GM18868 (cell line): ENCODE measurements at regions not wholly inside any gene's neighbourhood (a gene's known extent, or its start where the extent isn't known, plus 50 kb on each side); places are given as distances from the start of the nearest gene placed in this dataset.

ENCODE experiments used
- ATAC-seq: cut with Tn5 transposase; IDR thresholded peaks from one replicate; pipeline ENCODE4 v1.9.1; 2021; ENCODE audit warnings: mild to moderate bottlenecking, moderate library complexity; ENCODE audit not compliant: unreplicated experiment

- ATAC-seq, result no peak
These were observed 53.6 kb upstream of the EPCAM start for GRCh38 chr2:47315475-47315874.

DNA sequence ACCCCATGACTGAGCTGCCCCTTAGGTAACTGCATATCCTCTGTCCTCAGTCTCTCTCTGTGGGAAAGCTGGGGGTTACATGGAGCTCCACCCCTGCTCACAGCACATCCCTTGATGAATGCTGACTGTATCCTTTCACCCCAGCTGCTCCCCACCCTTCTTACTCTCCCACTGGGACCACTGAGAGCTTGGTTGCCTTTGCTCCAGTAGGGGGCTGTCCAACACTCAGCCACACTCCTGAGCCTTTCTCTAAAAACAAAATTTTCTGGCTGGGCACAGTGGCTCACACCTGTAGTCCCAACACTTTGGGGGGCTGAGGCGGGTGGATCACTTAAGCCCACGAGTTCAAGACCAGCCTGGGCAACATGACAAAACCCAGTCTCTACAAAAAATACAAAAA is 55.4 kb upstream of the EPCAM start:
- no peak for ATAC-seq

GRCh38 chr2:47313141-47313691 is 55.9 kb upstream of the EPCAM start:
- no peak for ATAC-seq

- no peak for ATAC-seq
These were observed 56.6 kb upstream of the EPCAM start for GRCh38 chr2:47312491-47312850.

GRCh38 chr2:47311764-47312490 is 57.2 kb upstream of the EPCAM start:
- ATAC-seq, result no peak

- peak; percentile 15 for ATAC-seq
These were observed 58.1 kb upstream of the EPCAM start for GRCh38 chr2:47310801-47311560.

- peak; percentile 84 for ATAC-seq
These were observed 58.9 kb upstream of the EPCAM start for GRCh38 chr2:47309952-47310800.

DNA sequence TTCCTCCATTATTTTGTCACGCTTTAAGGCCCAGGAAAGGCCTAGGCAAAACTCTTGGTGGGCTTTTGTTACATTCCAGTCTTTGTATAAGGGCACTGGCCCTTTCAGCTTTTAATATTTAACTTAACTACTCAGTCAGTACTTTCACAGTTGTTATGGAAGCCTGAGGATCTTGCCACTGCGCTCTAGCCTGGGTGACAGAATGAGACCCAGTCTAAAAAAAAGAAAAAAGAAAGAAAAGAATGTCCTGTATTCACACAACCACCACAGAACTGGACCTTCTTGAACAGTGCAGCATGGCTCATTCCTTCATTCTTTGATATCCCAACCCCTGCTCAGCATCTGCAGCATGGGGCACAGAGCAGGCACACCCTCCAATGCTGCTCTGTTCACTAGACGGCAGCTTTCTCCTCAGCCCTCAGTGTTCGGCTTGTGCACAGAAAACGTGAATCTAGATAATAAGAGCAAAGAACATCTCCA is 59.6 kb upstream of the EPCAM start:
- no peak for ATAC-seq

GRCh38 chr2:47307066-47307465 is 62.0 kb upstream of the EPCAM start:
- ATAC-seq, result no peak

DNA sequence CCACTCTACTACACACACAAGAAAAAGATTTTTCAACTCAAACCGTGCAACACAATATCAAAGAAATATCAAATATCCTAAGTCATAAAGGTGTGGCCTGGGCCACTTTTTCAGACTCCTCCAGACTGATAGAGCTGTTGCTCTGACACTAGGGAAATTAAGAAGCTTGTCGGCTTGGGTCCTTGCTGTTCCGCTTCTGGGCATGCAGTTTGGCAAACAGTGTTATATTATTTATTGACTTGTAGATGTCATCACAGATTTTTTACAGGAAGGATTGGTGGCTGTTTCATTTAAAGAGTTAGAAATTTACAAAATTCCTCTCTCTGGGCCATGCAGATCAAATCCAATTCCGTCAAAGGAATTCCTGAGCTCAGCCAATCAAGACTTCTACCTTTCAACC is 64.5 kb upstream of the EPCAM start:
- ATAC-seq, result no peak

GRCh38 chr2:47303341-47304148 is 65.6 kb upstream of the EPCAM start:
- ATAC-seq, result no peak

- ATAC-seq, result no peak
These were observed 66.8 kb upstream of the EPCAM start for GRCh38 chr2:47302308-47302707.

DNA sequence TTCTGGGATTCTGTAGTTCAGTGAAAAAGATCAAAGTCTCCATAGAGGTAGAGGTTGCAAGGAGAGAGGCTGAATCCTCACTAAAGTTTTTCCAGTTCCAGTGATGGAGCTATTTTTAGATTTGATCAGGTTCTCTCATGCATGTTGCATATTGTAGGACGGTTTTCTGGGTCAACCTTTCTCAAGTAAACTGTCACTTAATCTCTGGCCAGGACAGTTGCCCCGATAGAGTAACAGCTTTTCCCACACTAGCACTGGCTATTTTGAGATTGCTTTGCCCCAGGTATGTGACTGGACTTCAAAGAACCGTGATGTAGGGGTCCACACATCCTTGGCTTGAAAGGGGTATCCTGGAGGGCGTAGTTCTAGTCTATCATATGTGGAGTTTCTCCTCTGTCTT is 67.4 kb upstream of the EPCAM start:
- ATAC-seq, result no peak

- ATAC-seq, result peak; percentile 86
These were observed 67.9 kb upstream of the EPCAM start for GRCh38 chr2:47301277-47301618.

DNA sequence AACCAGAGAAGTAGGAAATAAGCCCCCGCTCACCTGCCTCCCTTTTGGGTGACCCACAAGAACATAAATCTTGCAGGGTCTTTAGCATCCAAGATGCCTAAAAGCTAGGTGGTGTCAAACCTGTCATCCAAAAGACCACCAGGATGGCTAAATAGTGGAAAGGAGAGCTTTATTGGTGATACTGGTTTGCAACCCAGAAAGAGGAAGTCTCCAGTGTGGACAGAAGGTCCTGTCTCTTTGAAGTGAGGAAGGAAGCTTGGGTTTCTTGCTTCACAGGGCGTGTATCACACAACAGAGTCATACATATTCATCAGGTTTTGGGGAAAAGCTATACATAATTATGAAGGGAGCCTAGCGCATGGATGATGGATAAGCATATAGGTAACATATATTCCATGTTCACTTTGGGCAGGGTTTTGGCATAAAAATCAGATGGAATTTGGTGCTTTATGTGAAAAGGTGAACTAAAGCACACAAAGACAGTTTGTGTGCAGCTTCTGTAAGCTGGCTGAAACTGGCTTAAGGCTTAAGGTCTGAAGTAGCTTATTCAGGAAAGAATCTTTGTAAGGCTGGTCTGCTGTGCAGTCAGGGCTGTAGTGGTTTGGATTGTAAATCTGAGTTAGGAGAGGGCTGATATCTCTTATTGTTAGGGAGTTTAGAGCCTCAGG is 68.4 kb upstream of the EPCAM start:
- ATAC-seq, result peak; percentile 80

DNA sequence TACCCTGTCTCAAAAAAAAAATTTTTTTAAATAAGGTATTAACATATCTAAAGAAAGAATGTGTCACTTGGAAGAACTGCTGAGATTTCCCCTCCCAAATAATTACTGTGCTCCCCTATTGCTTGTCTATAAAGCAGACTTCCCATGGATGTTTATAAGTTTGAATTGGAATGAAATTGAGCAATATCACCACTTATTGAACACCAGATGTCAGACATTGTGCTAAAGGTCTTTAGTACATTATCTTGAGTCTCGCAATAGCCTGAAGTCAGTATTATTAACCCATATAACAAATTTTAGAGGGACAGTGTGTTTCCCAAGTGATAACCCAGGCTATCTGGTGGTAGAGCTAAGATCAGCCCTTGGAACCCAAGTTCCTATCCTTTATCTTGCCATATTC is 69.0 kb upstream of the EPCAM start:
- no peak for ATAC-seq

GRCh38 chr2:47299555-47299954 is 69.6 kb upstream of the EPCAM start:
- ATAC-seq, result no peak

DNA sequence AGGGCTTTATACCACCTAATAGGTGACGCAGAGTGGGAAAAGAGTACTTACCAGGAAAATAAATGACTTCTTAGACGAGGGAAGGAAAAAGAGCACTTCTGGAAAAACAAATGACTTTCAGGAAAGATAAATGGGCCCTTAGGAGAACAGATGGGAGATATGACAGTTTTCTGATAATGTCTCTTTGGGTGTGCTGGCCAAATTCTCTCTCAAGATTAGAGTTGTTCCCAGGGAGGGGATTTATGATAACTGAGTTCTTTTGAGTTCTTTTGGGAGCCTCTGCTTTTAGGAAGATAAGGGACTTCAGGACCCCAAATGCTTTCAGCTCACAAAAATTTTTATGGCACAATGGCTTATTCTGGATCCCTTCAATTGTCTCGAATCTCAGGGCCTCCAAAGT is 70.3 kb upstream of the EPCAM start:
- ATAC-seq, result no peak

DNA sequence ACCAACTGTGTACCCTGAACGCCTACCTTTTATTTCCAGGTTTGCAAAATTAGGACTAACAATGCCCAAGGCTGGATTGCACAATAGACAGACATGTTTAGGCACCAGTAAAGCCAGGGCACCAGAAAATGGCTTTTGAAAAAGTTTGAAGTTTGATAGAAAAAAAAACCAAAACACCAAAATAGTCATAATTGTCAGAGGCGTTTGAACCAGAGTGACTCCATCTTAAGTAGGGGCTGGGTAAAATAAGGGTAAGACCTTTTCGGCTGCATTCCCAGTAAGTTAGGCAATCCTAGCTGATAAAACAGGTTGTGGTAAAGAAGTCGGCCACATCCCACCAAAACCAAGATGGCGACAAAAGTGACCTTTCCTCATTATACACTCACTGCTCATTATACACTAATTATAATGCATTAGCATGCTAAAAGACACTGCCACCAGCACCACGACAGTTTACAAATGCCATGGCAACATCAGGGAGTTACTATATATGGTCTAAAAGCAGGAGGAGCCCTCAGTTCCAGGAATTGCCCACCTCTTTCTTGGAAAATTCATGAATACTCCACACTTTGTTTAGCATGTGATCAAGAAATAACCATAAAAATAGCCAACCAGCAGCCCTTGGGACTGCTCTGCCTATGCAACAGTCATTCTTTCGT is 71.2 kb upstream of the EPCAM start:
- no peak for ATAC-seq
